Mucosa of rectum (tissue), 2 donors: ENCODE measurements at regions not wholly inside any gene's neighbourhood (a gene's known extent, or its start where the extent isn't known, plus 50 kb on each side); places are given as distances from the start of the nearest gene placed in this dataset.

Experiments
- H3K27ac ChIP-seq, 2 donors: one replicate each; pipeline ENCODE4 v1.7.0; 2013; ENCODE audit warnings: inconsistent platforms in 2 of 2, low read depth in 2 of 2, low read length in 2 of 2
- H3K27me3 ChIP-seq, 2 donors: one replicate each; pipeline ENCODE4 v1.7.0; 2013; ENCODE audit warnings: low read length in 2 of 2; ENCODE audit not compliant: control insufficient read depth in 2 of 2, insufficient read depth in 2 of 2
- H3K36me3 ChIP-seq, 2 donors: one replicate each; pipeline ENCODE4 v1.7.0; 2013; ENCODE audit warnings: low read length in 2 of 2; ENCODE audit not compliant: control insufficient read depth in 2 of 2, insufficient read depth in 2 of 2
- H3K4me1 ChIP-seq, 2 donors: one replicate each; pipeline ENCODE4 v1.7.0; 2013; ENCODE audit warnings: low read length in 2 of 2, mild to moderate bottlenecking in 1 of 2; ENCODE audit not compliant: control insufficient read depth in 2 of 2, insufficient read depth in 2 of 2
- H3K4me3 ChIP-seq, 2 donors: one replicate each; pipeline ENCODE4 v1.7.0; 2013; ENCODE audit warnings: low read length in 2 of 2
- H3K9ac ChIP-seq, 2 donors: one replicate each; pipeline ENCODE4 v1.7.0; 2013; ENCODE audit warnings: low read length in 2 of 2, low read depth in 1 of 2, mild to moderate bottlenecking in 1 of 2
- H3K9me3 ChIP-seq, 2 donors: one replicate each; pipeline ENCODE4 v1.7.0; 2013; ENCODE audit warnings: low read length in 2 of 2; ENCODE audit not compliant: control insufficient read depth in 2 of 2
- donor health status: healthy.
- donor health status: Normal muscosa, but diverticular disease.

- no peak overlapping the region for H3K9ac ChIP-seq
- H3K9me3 ChIP-seq: no peaks in the 10 kb centered on the region
- no peak overlapping the region for H3K4me3 ChIP-seq
- H3K27me3 ChIP-seq: no peaks in the 10 kb centered on the region
- H3K4me1 ChIP-seq: no peaks in the 10 kb centered on the region
- H3K27ac ChIP-seq: no peak overlapping the region
- no peaks in the 10 kb centered on the region for H3K36me3 ChIP-seq
Observed at GRCh38 chr20:58069796-58070663, 158.4 kb downstream of the ANKRD60 start.

GRCh38 chr20:58069207-58069606 is 159.2 kb downstream of the ANKRD60 start:
- Histone ChIP-seq H3K4me1 (no peaks in the 10 kb centered on the region), H3K27ac (no peak overlapping the region), H3K4me3 (no peak overlapping the region), H3K27me3 (no peaks in the 10 kb centered on the region), H3K9ac (no peak overlapping the region), H3K36me3 (no peaks in the 10 kb centered on the region), H3K9me3 (no peaks in the 10 kb centered on the region)

GRCh38 chr20:58065508-58066361 is 162.7 kb downstream of the ANKRD60 start:
- Histone ChIP-seq H3K9me3 (peaks cover 0 to 2% of the 10 kb centered on the region in 2 donors), H3K9ac (no peak overlapping the region), H3K36me3 (no peaks in the 10 kb centered on the region), H3K4me1 (no peaks in the 10 kb centered on the region), H3K4me3 (no peak overlapping the region), H3K27me3 (no peaks in the 10 kb centered on the region), H3K27ac (no peak overlapping the region)

DNA sequence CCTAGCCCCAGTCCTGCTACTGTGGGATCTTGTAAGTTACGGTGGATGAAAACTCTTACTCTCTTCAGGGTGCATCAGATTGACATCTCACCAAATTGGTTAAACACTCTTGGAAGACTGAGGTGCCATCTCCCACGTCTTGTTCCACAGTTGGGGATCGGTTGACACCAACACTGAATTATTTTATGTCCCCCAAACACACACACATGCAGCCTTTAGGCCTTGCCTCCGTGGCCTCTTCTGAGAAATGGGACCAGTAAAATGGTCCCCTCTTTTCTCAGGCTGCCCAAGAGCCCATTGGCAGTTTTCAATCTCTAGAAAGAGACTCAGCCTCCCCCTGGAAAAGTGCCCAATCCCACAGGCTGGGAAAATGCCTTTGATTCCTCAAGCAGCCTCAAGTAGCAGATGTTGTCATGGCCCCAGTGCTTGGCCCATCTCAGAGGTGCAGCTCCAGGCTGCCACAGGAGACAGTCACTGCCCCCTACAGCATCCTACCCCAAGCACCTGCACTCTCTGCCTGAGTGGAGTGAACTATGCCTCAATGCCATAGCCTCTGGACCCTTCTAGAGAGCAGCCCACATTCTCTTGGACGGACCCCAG is 163.9 kb downstream of the ANKRD60 start:
- Histone ChIP-seq H3K36me3 (no peaks in the 10 kb centered on the region), H3K27ac (no peak overlapping the region), H3K9me3 (peaks cover 0 to 2% of the 10 kb centered on the region in 2 donors), H3K9ac (no peak overlapping the region), H3K4me1 (no peaks in the 10 kb centered on the region), H3K27me3 (no peaks in the 10 kb centered on the region), H3K4me3 (no peak overlapping the region)

- H3K27me3 ChIP-seq: no peaks in the 10 kb centered on the region
- H3K9me3 ChIP-seq: peaks cover 0 to 2% of the 10 kb centered on the region in 2 donors
- no peaks in the 10 kb centered on the region for H3K36me3 ChIP-seq
- H3K9ac ChIP-seq: no peak overlapping the region
- no peaks in the 10 kb centered on the region for H3K4me1 ChIP-seq
- H3K27ac ChIP-seq: no peak overlapping the region
- no peak overlapping the region for H3K4me3 ChIP-seq
Observed at GRCh38 chr20:58059260-58059544, 169.3 kb downstream of the ANKRD60 start.

DNA sequence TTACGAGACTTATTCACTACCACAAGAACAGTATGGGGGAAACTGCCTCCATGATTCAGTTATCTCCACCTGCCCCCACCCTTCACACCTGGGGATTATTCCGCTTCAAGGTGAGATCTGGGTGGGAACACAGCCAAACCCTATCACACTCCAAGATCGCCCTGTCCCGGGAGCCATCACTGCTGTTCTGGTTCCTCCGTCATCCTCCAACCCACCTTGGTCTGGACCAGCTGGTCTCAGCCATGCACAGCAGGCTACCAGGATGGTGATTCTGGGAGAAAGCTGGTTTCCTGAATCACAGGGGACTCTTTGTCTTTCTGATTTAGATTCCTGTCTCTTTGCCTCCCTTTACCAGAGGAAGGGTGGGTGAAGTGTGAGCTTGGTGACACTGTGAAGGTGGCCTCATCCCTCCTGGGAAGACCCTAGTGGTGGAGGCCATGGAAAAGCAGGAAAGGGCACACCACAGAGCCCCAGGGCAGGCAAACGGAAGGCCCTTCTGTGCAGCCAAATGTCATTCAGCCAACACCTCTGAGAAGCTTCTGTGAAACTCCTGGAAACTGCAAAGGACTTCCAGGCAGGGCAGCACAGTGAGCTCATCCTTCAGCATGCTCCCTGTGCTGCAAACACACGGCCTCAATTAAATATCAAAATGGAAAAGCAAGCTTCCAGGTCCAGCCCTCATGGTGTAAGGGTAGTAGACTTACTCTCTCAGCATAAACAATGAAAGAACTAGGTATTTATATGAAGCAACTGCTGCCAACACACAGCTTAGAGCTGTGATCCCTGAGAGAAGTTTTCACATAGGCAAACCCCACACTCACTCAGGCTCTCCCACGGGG is 169.8 kb downstream of the ANKRD60 start:
- no peaks in the 10 kb centered on the region for H3K36me3 ChIP-seq
- H3K27ac ChIP-seq: no peak overlapping the region
- H3K27me3 ChIP-seq: no peaks in the 10 kb centered on the region
- H3K4me3 ChIP-seq: no peak overlapping the region
- no peaks in the 10 kb centered on the region for H3K4me1 ChIP-seq
- no peak overlapping the region for H3K9ac ChIP-seq
- H3K9me3 ChIP-seq: peaks cover 0 to 2% of the 10 kb centered on the region in 2 donors

GRCh38 chr20:58056921-58057686 is 171.3 kb downstream of the ANKRD60 start:
- no peak overlapping the region for H3K9ac ChIP-seq
- no peaks in the 10 kb centered on the region for H3K4me1 ChIP-seq
- no peaks in the 10 kb centered on the region for H3K9me3 ChIP-seq
- no peaks in the 10 kb centered on the region for H3K36me3 ChIP-seq
- no peak overlapping the region for H3K4me3 ChIP-seq
- H3K27ac ChIP-seq: no peak overlapping the region
- no peaks in the 10 kb centered on the region for H3K27me3 ChIP-seq

- no peak overlapping the region for H3K4me3 ChIP-seq
- no peak overlapping the region for H3K27ac ChIP-seq
Observed at GRCh38 chr20:58056021-58056591, 172.3 kb downstream of the ANKRD60 start.

GRCh38 chr20:58054780-58055373 is 173.6 kb downstream of the ANKRD60 start:
- H3K27me3 ChIP-seq: no peaks in the 10 kb centered on the region

More at GRCh38 chr20:58056021-58056591, 172.3 kb downstream of the ANKRD60 start:
- Histone ChIP-seq H3K4me1 (no peaks in the 10 kb centered on the region), H3K27me3 (no peaks in the 10 kb centered on the region), H3K9me3 (peaks cover 0 to 3% of the 10 kb centered on the region in 2 donors), H3K9ac (no peak overlapping the region), H3K36me3 (no peaks in the 10 kb centered on the region)

More at GRCh38 chr20:58054780-58055373, 173.6 kb downstream of the ANKRD60 start:
- H3K9me3 ChIP-seq: peaks cover 0 to 3% of the 10 kb centered on the region in 2 donors
- H3K9ac ChIP-seq: no peak overlapping the region
- peak overlapping the region in 1 of 2 donors; percentile 41 for H3K27ac ChIP-seq
- no peaks in the 10 kb centered on the region for H3K4me1 ChIP-seq
- no peaks in the 10 kb centered on the region for H3K36me3 ChIP-seq
- no peak overlapping the region for H3K4me3 ChIP-seq
